Activated CD8-positive, alpha-beta T cell treated with anti-CD3 and anti-CD28 coated beads, Interleukin-2, amount 10 ng/mL, durations not matched to agents 7 days and 5 days (primary cell): ENCODE measurements at regions not wholly inside any gene's neighbourhood (a gene's known extent, or its start where the extent isn't known, plus 50 kb on each side); places are given as distances from the start of the nearest gene placed in this dataset.

ENCODE experiments used
- ATAC-seq: fragments of 150-1000 bp; cut with Tn5 transposase; one replicate; pipeline ENCODE4 v1.10.0; 2021; ENCODE audit warnings: moderate library complexity
- CTCF ChIA-PET: fragments of 350-600 bp; sonication (Branson Sonifier 250); formaldehyde crosslinking; loops from one replicate; lab custom pipeline; 2021; ENCODE audit warnings: antibody characterized with exemption; lab: Charles Lee
- POLR2A ChIA-PET: fragments of 350-600 bp; sonication (Branson Sonifier 250); formaldehyde crosslinking; loops from one replicate; lab custom pipeline; 2021; ENCODE audit warnings: antibody characterized with exemption; lab: Charles Lee
- DNase-seq: peaks from one replicate; pipeline ENCODE4 v3.0.0-alpha.2; 2020
- H3K27ac Mint-ChIP-seq: one replicate; pipeline ENCODE4 v1.8.0; 2021; ENCODE audit warnings: mild to moderate bottlenecking, mixed read lengths
- H3K27me3 Mint-ChIP-seq: one replicate; pipeline ENCODE4 v1.8.0; 2021; ENCODE audit warnings: low read depth, mixed read lengths
- H3K36me3 Mint-ChIP-seq: one replicate; pipeline ENCODE4 v1.8.0; 2021; ENCODE audit warnings: low read depth, mixed read lengths
- H3K4me1 Mint-ChIP-seq: one replicate; pipeline ENCODE4 v1.8.0; 2021; ENCODE audit warnings: low read depth, mixed read lengths
- H3K4me3 Mint-ChIP-seq: one replicate; pipeline ENCODE4 v1.8.0; 2021; ENCODE audit warnings: mild to moderate bottlenecking, mixed read lengths
- H3K9me3 Mint-ChIP-seq: one replicate; pipeline ENCODE4 v1.8.0; 2022; ENCODE audit warnings: mixed read lengths; ENCODE audit not compliant: insufficient read depth

DNA sequence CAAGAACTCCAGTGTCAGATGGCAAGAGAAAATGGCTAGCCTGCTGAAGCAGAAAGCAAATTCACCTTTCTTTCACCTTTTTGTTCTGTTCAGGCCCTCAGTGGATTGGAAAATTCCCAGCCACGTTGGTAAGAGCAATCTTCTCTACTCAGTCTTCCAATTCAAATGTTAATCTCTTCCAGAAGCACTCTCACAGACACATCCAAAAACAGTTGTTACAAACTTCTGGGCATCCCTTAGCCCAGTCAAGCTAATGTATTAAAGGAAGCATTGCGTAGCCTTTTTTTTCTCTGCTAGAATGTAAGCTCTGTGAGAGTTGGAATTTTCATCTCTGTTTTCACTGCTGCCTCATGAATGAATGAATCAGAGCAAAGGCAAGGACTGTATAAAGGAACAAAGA is 109.2 kb upstream of the ROBO2 start:
- DNase-seq: no peak
- ChIA-PET CTCF (no interaction called here), POLR2A (no interaction called here)
- no peaks in the 10 kb centered on the region for H3K36me3 Mint-ChIP-seq
- no peaks in the 10 kb centered on the region for H3K27me3 Mint-ChIP-seq
- no peaks in the 10 kb centered on the region for H3K4me1 Mint-ChIP-seq
- H3K27ac Mint-ChIP-seq: no peak overlapping the region
- ATAC-seq: no peak
- H3K4me3 Mint-ChIP-seq: no peak overlapping the region
- peaks cover 32% of the 10 kb centered on the region for H3K9me3 Mint-ChIP-seq

DNA sequence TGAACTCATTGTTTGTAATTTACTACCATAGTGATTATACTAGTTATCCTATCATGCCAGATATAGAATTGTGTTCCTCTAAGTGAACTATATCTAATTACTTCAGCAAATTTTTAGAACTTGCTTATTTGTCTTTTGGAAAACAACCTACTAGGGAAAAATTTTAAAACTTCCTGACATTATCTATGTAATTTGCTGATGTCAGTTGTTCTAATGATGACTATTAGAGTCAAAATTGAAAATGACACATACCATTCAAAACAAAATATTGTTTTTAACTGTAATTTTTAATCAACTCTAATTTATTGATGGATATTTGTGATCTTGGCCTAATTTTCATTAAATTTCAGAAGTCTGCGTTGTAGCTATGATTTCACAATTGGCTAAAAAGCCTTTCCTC is 106.7 kb upstream of the ROBO2 start:
- Mint-ChIP-seq H3K9me3 (peaks cover 25% of the 10 kb centered on the region), H3K27me3 (no peaks in the 10 kb centered on the region), H3K4me3 (no peak overlapping the region), H3K36me3 (no peaks in the 10 kb centered on the region), H3K27ac (no peak overlapping the region), H3K4me1 (no peaks in the 10 kb centered on the region)
- CTCF ChIA-PET: no interaction called here
- POLR2A ChIA-PET: no interaction called here
- ATAC-seq (no peak), DNase-seq (no peak)

DNA sequence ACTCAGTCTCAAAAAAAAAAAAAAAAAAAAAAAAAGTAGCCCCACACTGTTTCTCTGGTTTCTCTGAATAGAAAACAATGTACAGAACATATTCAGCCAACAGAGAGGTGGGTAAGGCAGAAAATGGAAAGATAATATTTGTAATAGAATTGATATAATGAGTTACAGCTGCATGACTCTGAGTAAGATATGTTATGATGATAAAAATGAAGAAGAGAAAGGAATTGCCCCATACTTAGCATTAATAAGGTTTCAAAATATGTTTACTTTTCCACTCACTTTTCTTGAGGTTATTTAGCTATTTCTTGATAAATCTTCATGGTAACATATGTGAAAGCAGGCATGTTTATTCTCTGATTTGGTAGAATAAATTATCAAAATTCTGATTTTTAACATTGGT is 100.9 kb upstream of the ROBO2 start:
- H3K4me3 Mint-ChIP-seq: no peak overlapping the region
- H3K27me3 Mint-ChIP-seq: no peaks in the 10 kb centered on the region
- no peaks in the 10 kb centered on the region for H3K36me3 Mint-ChIP-seq
- no peak for ATAC-seq
- POLR2A ChIA-PET: no interaction called here
- DNase-seq: no peak
- CTCF ChIA-PET: no interaction called here
- H3K27ac Mint-ChIP-seq: no peak overlapping the region
- H3K4me1 Mint-ChIP-seq: no peaks in the 10 kb centered on the region
- H3K9me3 Mint-ChIP-seq: peaks cover 23% of the 10 kb centered on the region

DNA sequence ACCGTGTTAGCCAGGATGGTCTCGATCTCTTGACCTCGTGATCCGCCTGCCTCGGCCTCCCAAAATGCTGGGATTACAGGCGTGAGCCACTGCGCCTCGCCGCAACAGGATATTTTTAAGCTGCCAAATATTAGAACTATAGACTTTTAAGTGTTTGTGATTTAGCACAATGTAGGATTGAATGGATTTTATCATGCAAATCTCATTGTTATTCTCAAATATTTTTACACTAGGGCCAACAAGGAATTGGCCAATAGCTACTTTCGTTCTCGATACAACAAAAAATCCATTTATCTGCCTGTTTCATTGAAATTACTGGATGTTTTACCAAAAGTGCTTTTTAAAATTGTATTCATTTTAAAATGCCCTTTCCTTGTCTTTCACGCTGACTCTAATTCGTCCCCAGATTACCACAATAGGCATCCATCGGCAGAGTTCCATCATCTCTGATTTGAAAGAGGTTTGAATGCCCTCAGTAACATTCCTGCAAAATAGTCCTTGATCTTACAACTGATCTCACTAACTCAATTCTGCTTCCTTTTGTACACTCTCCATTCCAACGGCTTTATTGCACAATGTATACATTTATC is 99.6 kb upstream of the ROBO2 start:
- Mint-ChIP-seq H3K4me3 (no peak overlapping the region), H3K36me3 (no peaks in the 10 kb centered on the region), H3K4me1 (no peaks in the 10 kb centered on the region), H3K9me3 (peaks cover 21% of the 10 kb centered on the region), H3K27ac (no peak overlapping the region), H3K27me3 (no peaks in the 10 kb centered on the region)
- ATAC-seq (no peak), DNase-seq (no peak)
- ChIA-PET POLR2A (no interaction called here), CTCF (no interaction called here)

DNA sequence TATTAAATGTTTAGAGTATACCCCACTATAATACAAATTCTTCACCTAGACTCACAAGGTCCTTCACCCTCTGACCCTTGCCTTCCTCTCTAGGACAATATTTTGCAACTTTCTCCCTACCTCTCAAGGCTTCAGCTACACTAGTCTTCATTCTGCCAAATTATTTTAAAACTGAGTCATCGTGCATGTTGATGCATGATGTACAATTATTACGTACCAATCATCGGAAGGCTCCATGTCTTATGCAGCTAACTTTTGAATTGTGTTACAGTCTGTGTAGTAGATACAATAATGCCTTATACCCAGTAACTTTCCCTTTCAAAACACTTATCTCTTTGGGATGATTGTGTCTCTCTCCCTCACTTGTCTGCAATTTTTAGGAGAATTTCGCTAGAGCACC is 98.5 kb upstream of the ROBO2 start:
- CTCF ChIA-PET: no interaction called here
- H3K4me1 Mint-ChIP-seq: no peaks in the 10 kb centered on the region
- ATAC-seq: no peak

DNA sequence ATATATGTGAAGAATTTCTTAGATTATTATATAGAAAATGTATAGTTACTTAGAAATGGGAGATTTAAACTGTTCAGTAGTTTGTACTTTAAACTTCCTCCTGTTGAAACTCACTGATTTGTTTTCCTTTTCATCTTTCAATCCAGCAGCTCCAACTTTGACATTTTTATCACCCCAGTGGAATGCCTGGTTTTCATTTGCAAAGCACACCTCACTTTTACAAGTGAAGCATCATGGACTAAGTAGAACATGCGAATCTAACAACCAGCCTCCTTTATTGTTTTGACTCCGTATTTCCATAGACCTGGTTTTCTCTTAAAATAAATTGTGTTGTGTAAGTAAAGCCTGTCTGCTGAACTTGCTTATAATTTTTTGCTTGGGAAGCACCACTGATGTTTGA is 97.8 kb upstream of the ROBO2 start:
- ChIA-PET POLR2A (no interaction called here), CTCF (no interaction called here)
- no peak overlapping the region for H3K27ac Mint-ChIP-seq
- H3K4me1 Mint-ChIP-seq: no peaks in the 10 kb centered on the region
- no peaks in the 10 kb centered on the region for H3K27me3 Mint-ChIP-seq
- no peak for ATAC-seq
- H3K4me3 Mint-ChIP-seq: no peak overlapping the region
- no peaks in the 10 kb centered on the region for H3K36me3 Mint-ChIP-seq
- peaks cover 10% of the 10 kb centered on the region for H3K9me3 Mint-ChIP-seq
- no peak for DNase-seq

More for the DNA sequence above, 98.5 kb upstream of the ROBO2 start:
- POLR2A ChIA-PET: no interaction called here
- H3K27ac Mint-ChIP-seq: no peak overlapping the region
- H3K4me3 Mint-ChIP-seq: no peak overlapping the region
- H3K9me3 Mint-ChIP-seq: peaks cover 10% of the 10 kb centered on the region
- DNase-seq: no peak
- no peaks in the 10 kb centered on the region for H3K27me3 Mint-ChIP-seq
- H3K36me3 Mint-ChIP-seq: no peaks in the 10 kb centered on the region

DNA sequence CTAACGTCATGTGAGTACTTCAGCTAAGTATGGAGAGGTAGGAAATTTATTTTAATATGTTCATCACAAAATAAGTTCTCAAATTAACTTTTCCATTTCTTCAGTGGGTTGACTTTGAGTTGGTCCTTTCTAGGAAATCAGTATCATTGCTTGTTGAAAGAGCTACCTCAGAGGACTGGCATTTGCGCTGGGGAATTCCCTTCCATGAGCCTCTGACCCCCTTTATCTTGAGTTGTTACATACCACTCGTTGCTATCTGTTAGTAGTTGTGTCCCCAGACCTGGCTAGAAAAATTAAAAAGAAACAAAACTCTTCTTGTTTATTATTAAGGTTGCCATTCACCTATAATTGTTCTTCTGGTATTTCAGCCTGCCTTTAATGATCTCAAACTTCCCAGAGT is 96.8 kb upstream of the ROBO2 start:
- Mint-ChIP-seq H3K27me3 (no peaks in the 10 kb centered on the region), H3K36me3 (no peaks in the 10 kb centered on the region), H3K9me3 (peaks cover 10% of the 10 kb centered on the region), H3K4me3 (no peak overlapping the region), H3K27ac (no peak overlapping the region), H3K4me1 (no peaks in the 10 kb centered on the region)
- ATAC-seq: no peak
- no peak for DNase-seq
- ChIA-PET CTCF (no interaction called here), POLR2A (no interaction called here)

DNA sequence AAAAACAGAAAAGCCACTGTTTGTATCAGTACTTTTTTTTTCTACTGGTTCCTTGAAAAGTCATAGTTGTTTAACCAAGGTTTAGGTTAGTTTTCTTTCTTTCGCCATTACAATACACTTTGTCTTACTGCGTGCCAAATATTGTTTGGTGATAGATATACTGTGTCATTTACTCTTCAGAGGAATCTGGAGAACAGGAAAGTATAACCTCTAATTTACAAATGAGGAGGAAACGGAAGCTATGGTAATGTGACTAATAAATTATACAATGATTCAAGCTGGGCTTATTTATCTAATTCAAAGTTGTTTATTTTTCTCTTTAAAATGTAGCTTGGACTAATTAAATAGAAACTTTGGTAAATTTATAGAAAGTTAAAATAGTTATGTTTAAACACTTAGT is 96.2 kb upstream of the ROBO2 start:
- ATAC-seq: no peak
- Mint-ChIP-seq H3K36me3 (no peaks in the 10 kb centered on the region), H3K4me1 (no peaks in the 10 kb centered on the region), H3K27me3 (no peaks in the 10 kb centered on the region), H3K9me3 (peaks cover 10% of the 10 kb centered on the region), H3K27ac (no peak overlapping the region), H3K4me3 (no peak overlapping the region)
- no peak for DNase-seq
- CTCF ChIA-PET: no interaction called here
- POLR2A ChIA-PET: no interaction called here

DNA sequence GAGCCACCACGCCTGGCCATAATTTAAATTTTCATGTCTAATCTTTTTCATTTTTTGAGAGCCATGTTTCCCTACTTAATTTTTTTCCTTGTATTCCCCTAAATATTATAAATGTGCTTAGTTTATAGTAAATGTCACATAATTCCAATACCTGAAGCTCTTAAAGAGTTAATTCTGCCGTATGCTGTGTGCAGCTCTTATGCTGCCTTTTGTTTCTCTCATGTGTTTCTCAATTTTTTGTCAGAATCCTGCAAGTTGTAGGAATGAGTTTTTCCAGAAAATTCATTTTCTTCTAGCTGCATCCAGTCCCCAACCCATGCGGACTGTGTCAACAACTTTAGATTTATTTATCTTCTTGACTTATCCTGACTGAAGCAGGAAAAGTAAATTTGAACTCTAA is 90.9 kb upstream of the ROBO2 start:
- H3K27ac Mint-ChIP-seq: no peak overlapping the region
- no peak overlapping the region for H3K4me3 Mint-ChIP-seq
- no peaks in the 10 kb centered on the region for H3K27me3 Mint-ChIP-seq
- DNase-seq (no peak), ATAC-seq (no peak)
- peaks cover 13% of the 10 kb centered on the region for H3K9me3 Mint-ChIP-seq
- no peaks in the 10 kb centered on the region for H3K4me1 Mint-ChIP-seq
- ChIA-PET CTCF (no interaction called here), POLR2A (no interaction called here)
- H3K36me3 Mint-ChIP-seq: no peaks in the 10 kb centered on the region

DNA sequence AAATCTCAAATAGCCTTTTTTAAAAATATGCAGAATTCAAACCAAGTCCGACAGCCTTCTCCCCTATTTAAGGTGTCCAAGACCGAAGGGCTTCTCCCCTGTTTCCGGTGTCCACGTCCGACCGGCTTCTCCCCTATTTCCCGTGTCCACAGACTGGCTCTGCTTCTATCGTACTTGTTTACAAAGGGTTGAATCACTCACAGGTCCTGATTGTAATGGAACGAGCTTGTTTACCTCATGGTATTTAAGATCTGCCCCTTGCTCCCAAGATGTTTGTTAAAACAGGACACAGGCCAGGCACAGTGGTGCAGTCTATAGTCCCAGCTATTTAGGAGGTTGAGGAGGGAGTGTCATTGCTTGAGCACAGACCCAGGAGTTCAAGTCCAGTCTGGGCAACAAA is 90.4 kb upstream of the ROBO2 start:
- POLR2A ChIA-PET: no interaction called here
- no peaks in the 10 kb centered on the region for H3K4me1 Mint-ChIP-seq

DNA sequence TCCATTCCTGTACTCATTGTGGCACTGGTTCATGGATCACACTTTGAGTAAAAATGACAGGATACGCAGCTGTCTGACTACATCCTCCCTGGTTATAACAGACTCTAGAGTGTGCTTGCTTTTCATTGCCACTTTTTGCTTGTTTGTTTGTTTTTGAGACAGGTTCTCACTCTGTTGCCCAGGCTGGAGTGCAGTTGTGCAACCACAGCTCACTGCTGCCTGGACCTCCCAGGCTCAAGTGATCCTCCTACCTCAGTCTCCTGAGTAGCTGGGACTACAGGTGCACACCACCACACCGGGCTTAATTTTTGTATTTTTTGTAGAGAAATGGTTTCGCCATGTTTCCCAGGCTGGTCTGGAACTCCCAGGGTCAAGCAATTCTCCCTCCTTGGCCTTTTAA is 89.3 kb upstream of the ROBO2 start:
- no peak for ATAC-seq
- H3K4me1 Mint-ChIP-seq: no peaks in the 10 kb centered on the region
- no peak for DNase-seq
- CTCF ChIA-PET: no interaction called here
- POLR2A ChIA-PET: no interaction called here
- H3K4me3 Mint-ChIP-seq: no peak overlapping the region
- H3K9me3 Mint-ChIP-seq: peaks cover 19% of the 10 kb centered on the region
- no peaks in the 10 kb centered on the region for H3K27me3 Mint-ChIP-seq
- H3K27ac Mint-ChIP-seq: no peak overlapping the region
- H3K36me3 Mint-ChIP-seq: no peaks in the 10 kb centered on the region

More for the DNA sequence above, 90.4 kb upstream of the ROBO2 start:
- Mint-ChIP-seq H3K27ac (no peak overlapping the region), H3K9me3 (peaks cover 13% of the 10 kb centered on the region), H3K4me3 (no peak overlapping the region), H3K36me3 (no peaks in the 10 kb centered on the region), H3K27me3 (no peaks in the 10 kb centered on the region)
- DNase-seq: no peak
- no peak for ATAC-seq
- CTCF ChIA-PET: no interaction called here

DNA sequence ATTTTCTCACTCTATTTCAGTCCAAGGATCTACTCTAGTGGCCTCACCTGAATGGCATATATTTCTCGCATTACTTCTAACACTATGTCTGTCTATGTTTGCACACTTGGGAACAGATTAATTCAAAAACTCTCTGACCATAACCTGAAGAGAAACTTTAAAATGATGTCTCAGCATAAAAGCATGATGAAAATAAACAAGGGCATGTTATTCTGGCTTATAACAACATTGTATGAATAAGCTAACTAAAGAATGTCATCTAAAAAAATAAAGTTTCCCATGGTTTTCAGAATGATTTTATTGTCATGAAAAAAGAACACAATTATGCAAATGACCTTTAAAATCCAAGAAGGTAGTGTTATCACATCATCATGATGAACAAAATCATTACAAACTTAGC is 85.5 kb upstream of the ROBO2 start:
- H3K4me1 Mint-ChIP-seq: no peaks in the 10 kb centered on the region
- no peaks in the 10 kb centered on the region for H3K27me3 Mint-ChIP-seq
- DNase-seq (no peak), ATAC-seq (no peak)
- ChIA-PET POLR2A (no interaction called here), CTCF (no interaction called here)
- H3K36me3 Mint-ChIP-seq: no peaks in the 10 kb centered on the region
- H3K27ac Mint-ChIP-seq: no peak overlapping the region
- H3K4me3 Mint-ChIP-seq: no peak overlapping the region
- peaks cover 15% of the 10 kb centered on the region for H3K9me3 Mint-ChIP-seq

DNA sequence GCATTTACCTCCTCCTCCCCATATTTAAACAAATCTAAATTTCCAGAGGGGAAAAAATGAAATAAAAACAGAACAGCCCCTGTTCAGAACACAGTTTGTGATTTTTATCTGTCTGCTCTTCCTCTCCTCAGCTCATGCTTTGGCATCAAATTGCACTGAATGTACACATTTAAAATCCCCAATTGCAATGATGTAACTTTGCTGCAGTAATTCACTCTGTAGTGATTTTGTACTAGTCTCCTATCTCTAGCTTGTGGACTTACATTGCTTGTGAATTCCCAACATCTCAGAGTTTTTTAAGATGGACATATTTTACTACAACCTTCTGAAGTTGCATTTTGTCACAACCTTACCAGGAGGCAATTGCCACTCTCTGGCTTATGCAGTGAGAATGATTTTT is 81.6 kb upstream of the ROBO2 start:
- no peak for ATAC-seq
- no peak for DNase-seq
- peaks cover 6% of the 10 kb centered on the region for H3K9me3 Mint-ChIP-seq
- no peaks in the 10 kb centered on the region for H3K27me3 Mint-ChIP-seq
- no peaks in the 10 kb centered on the region for H3K36me3 Mint-ChIP-seq
- POLR2A ChIA-PET: no interaction called here
- no peak overlapping the region for H3K27ac Mint-ChIP-seq
- H3K4me1 Mint-ChIP-seq: no peaks in the 10 kb centered on the region
- CTCF ChIA-PET: no interaction called here
- H3K4me3 Mint-ChIP-seq: no peak overlapping the region
